IPS-20b (cell line): ENCODE measurements at regions not wholly inside any gene's neighbourhood (a gene's known extent, or its start where the extent isn't known, plus 50 kb on each side); places are given as distances from the start of the nearest gene placed in this dataset.

Experiments
- H3K27ac ChIP-seq: one replicate; pipeline ENCODE4 v1.5.1; 2013; ENCODE audit warnings: low read length
- H3K27me3 ChIP-seq: 2 replicates; pipeline ENCODE4 v1.6.1; 2013; ENCODE audit warnings: mild to moderate bottlenecking, low read length, inconsistent platforms; ENCODE audit not compliant: insufficient read depth
- H3K36me3 ChIP-seq: 2 replicates; pipeline ENCODE4 v1.6.1; 2013; ENCODE audit warnings: low read depth, mild to moderate bottlenecking, inconsistent platforms, low read length, moderate library complexity; ENCODE audit not compliant: insufficient read depth
- H3K4me1 ChIP-seq: 2 replicates; pipeline ENCODE4 v1.6.1; 2013; ENCODE audit warnings: mild to moderate bottlenecking, control low read depth, inconsistent platforms, low read length, moderate library complexity; ENCODE audit not compliant: insufficient read depth
- H3K4me3 ChIP-seq: 2 replicates; pipeline ENCODE4 v1.5.1; 2013; ENCODE audit warnings: mild to moderate bottlenecking, low read length, inconsistent platforms
- H3K9ac ChIP-seq: 2 replicates; pipeline ENCODE4 v1.6.1; 2013; ENCODE audit warnings: low read depth, mild to moderate bottlenecking, inconsistent platforms, low read length, moderate library complexity
- H3K9me3 ChIP-seq: 2 replicates; pipeline ENCODE4 v1.6.1; 2013; ENCODE audit warnings: mild to moderate bottlenecking, low read depth, low read length, inconsistent platforms; ENCODE audit not compliant: insufficient read depth

GRCh38 chr10:29795850-29796249 lies 161.1 kb upstream of the SVIL start:
- Histone ChIP-seq H3K27ac (no peak overlapping the region), H3K4me1 (no peaks in the 10 kb centered on the region), H3K9me3 (no peaks in the 10 kb centered on the region), H3K36me3 (no peaks in the 10 kb centered on the region), H3K27me3 (no peaks in the 10 kb centered on the region), H3K4me3 (no peak overlapping the region), H3K9ac (no peak overlapping the region)

GRCh38 chr10:29794776-29795611 lies 160.2 kb upstream of the SVIL start:
- Histone ChIP-seq H3K27me3 (no peaks in the 10 kb centered on the region), H3K4me1 (no peaks in the 10 kb centered on the region), H3K9me3 (no peaks in the 10 kb centered on the region), H3K9ac (no peak overlapping the region), H3K27ac (no peak overlapping the region), H3K4me3 (no peak overlapping the region), H3K36me3 (no peaks in the 10 kb centered on the region)

DNA sequence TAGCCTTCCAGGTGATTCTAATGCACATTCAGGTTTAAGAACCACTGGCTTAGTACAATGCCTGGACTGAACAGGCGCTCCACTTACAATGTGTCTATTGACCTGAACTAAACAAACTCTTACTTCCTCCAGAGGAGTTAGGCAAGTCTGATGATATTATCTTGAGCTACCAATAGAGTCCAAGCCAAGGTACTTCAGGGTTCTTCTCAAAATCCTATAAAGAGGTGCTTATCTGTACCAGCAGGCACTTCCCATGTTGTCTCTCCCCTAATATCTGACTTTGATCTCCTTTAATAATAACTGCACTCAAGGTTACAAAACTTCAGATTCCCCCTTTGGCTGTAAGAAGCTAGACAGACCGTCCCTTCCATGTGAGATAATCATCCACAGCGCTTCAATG lies 157.0 kb upstream of the SVIL start:
- Histone ChIP-seq H3K4me1 (no peaks in the 10 kb centered on the region), H3K9me3 (peaks cover 9% of the 10 kb centered on the region; the same call in 1 of the 2 replicates), H3K4me3 (no peak overlapping the region), H3K36me3 (no peaks in the 10 kb centered on the region), H3K27ac (no peak overlapping the region), H3K27me3 (no peaks in the 10 kb centered on the region), H3K9ac (no peak overlapping the region)

GRCh38 chr10:29790207-29790606 lies 155.4 kb upstream of the SVIL start:
- H3K4me1 ChIP-seq: no peaks in the 10 kb centered on the region
- no peak overlapping the region for H3K27ac ChIP-seq
- H3K4me3 ChIP-seq: no peak overlapping the region
- no peak overlapping the region for H3K9ac ChIP-seq
- no peaks in the 10 kb centered on the region for H3K27me3 ChIP-seq
- H3K36me3 ChIP-seq: no peaks in the 10 kb centered on the region
- H3K9me3 ChIP-seq: peaks cover 9% of the 10 kb centered on the region; the same call in 1 of the 2 replicates

- Histone ChIP-seq H3K9ac (no peak overlapping the region), H3K36me3 (no peaks in the 10 kb centered on the region), H3K4me3 (no peak overlapping the region), H3K9me3 (peaks cover 9% of the 10 kb centered on the region; the same call in 1 of the 2 replicates), H3K27ac (no peak overlapping the region), H3K27me3 (peaks cover 5% of the 10 kb centered on the region; the same call in 1 of the 2 replicates), H3K4me1 (no peaks in the 10 kb centered on the region)
Observed at GRCh38 chr10:29788113-29788512, 153.3 kb upstream of the SVIL start.

GRCh38 chr10:29785701-29786100 lies 150.9 kb upstream of the SVIL start:
- Histone ChIP-seq H3K36me3 (no peaks in the 10 kb centered on the region), H3K4me1 (no peaks in the 10 kb centered on the region), H3K27me3 (peaks cover 5% of the 10 kb centered on the region; the same call in 1 of the 2 replicates), H3K4me3 (no peak overlapping the region), H3K9ac (no peak overlapping the region), H3K27ac (no peak overlapping the region), H3K9me3 (peaks cover 9% of the 10 kb centered on the region; the same call in 1 of the 2 replicates)

DNA sequence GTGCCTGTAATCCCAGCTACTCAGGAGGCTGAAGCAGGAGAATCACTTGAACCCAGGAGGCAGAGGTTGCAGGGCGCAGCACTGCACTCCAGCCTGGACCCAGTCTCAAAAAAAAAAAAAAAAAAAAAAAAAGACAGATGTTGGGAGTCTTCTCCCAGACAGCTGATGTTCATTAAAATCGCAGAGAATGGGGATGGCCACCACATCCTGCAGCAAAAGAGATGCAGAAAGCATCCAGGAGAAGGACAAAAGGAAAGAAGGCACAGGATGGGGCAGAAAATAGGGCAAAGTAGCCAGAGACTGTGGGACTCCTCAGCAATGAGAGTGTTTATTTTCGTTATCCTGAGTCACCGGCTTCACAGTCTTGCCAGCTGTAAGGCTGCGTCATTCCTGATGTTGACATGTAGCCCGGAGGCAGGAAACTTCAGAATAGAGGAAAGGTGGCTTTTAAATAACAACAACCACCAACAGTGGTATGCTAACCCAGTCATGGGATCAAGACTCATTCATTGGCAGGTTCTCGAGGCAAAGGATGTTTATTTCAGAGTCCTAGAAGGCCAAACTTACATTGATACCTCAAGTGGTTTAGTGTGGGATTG lies 149.5 kb upstream of the SVIL start:
- no peak overlapping the region for H3K27ac ChIP-seq
- H3K27me3 ChIP-seq: peaks cover 5% of the 10 kb centered on the region; the same call in 1 of the 2 replicates
- H3K36me3 ChIP-seq: no peaks in the 10 kb centered on the region
- no peak overlapping the region for H3K4me3 ChIP-seq
- H3K4me1 ChIP-seq: no peaks in the 10 kb centered on the region
- H3K9ac ChIP-seq: no peak overlapping the region
- H3K9me3 ChIP-seq: peaks cover 9% of the 10 kb centered on the region; the same call in 1 of the 2 replicates

- no peaks in the 10 kb centered on the region for H3K36me3 ChIP-seq
- peaks cover 5% of the 10 kb centered on the region; the same call in 1 of the 2 replicates for H3K27me3 ChIP-seq
- H3K9ac ChIP-seq: no peak overlapping the region
- H3K4me3 ChIP-seq: no peak overlapping the region
- peaks cover 7% of the 10 kb centered on the region; the same call in 1 of the 2 replicates for H3K9me3 ChIP-seq
- H3K4me1 ChIP-seq: no peaks in the 10 kb centered on the region
- no peak overlapping the region for H3K27ac ChIP-seq
Observed at GRCh38 chr10:29783201-29783947, 148.6 kb upstream of the SVIL start.

DNA sequence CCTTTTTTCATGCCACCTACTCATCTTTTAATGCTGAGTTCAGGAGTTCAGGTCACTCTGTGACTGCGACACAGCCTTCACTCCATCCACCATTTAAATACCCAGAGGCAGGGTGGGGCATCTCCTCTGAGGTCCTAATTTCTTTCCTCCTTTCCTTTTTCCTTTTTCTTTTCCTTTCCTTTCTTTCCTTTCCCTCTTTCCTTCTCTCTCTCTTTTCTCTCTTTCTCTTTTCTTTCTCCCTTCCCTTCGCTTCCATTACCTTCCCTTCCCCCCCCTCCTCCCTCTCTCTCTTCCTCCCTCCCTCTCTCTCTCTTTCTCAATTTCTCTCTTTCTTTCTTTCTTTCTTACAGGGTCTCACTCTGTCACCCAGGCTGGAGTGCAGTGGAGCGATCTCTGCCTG lies 145.9 kb upstream of the SVIL start:
- Histone ChIP-seq H3K4me3 (no peak overlapping the region), H3K36me3 (no peaks in the 10 kb centered on the region), H3K27ac (no peak overlapping the region), H3K4me1 (no peaks in the 10 kb centered on the region), H3K27me3 (peaks cover 5% of the 10 kb centered on the region; the same call in 1 of the 2 replicates), H3K9me3 (no peaks in the 10 kb centered on the region), H3K9ac (no peak overlapping the region)

- Histone ChIP-seq H3K36me3 (no peaks in the 10 kb centered on the region), H3K27ac (no peak overlapping the region), H3K9ac (no peak overlapping the region), H3K4me1 (no peaks in the 10 kb centered on the region), H3K9me3 (no peaks in the 10 kb centered on the region), H3K4me3 (no peak overlapping the region), H3K27me3 (peaks cover 5% of the 10 kb centered on the region; the same call in 1 of the 2 replicates)
Observed at GRCh38 chr10:29780096-29780495, 145.3 kb upstream of the SVIL start.

DNA sequence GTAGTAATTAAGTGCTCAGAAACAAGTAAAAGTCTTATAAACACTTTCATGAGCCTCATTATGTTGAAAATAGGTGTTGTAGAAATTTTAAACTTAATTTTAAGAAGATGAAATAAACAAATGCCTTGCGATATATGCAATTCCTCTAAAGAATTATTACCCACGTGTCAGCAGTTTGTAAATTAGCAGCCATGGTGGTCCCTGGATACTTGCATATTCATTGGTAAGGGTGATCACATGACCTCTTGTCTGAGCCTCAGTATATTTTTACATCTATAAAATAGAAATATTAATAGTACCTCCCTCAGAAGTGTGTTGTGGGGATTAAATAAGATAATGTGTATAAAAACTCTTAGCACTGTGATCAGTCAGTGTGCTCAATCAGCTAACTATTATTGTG lies 141.5 kb upstream of the SVIL start:
- H3K4me1 ChIP-seq: no peaks in the 10 kb centered on the region
- no peaks in the 10 kb centered on the region for H3K36me3 ChIP-seq
- H3K27me3 ChIP-seq: no peaks in the 10 kb centered on the region
- no peak overlapping the region for H3K4me3 ChIP-seq
- no peak overlapping the region for H3K27ac ChIP-seq
- peaks cover 8% of the 10 kb centered on the region; the same call in 1 of the 2 replicates for H3K9me3 ChIP-seq
- H3K9ac ChIP-seq: no peak overlapping the region
